H1 (cell line): ENCODE measurements at regions not wholly inside any gene's neighbourhood (a gene's known extent, or its start where the extent isn't known, plus 50 kb on each side); places are given as distances from the start of the nearest gene placed in this dataset.

ENCODE experiments used
- GABPA ChIP-seq: IDR thresholded peaks from 2 replicates; pipeline ENCODE4 v1.6.1; 2011; ENCODE audit warnings: mild to moderate bottlenecking, low read length, moderate library complexity, borderline replicate concordance; ENCODE audit not compliant: insufficient read depth
- MAFK ChIP-seq: IDR thresholded peaks from 2 replicates; pipeline ENCODE4 v1.6.1; 2012; ENCODE audit warnings: low read depth, mild to moderate bottlenecking, improper control_type of control experiment, low read length
- TAF1 ChIP-seq: IDR thresholded peaks from 2 replicates; pipeline ENCODE4 v1.6.1; 2011; ENCODE audit warnings: mild to moderate bottlenecking, low read depth, low read length
- TAF7 ChIP-seq: optimal IDR thresholded peaks from 2 replicates; pipeline ENCODE3; 2011; ENCODE audit warnings: low read depth, mild to moderate bottlenecking, inconsistent platforms, low read length, moderate library complexity, borderline replicate concordance
- TCF12 ChIP-seq: IDR thresholded peaks from 2 replicates; pipeline ENCODE4 v1.6.1; 2011; ENCODE audit warnings: low read depth, mild to moderate bottlenecking, low read length

DNA sequence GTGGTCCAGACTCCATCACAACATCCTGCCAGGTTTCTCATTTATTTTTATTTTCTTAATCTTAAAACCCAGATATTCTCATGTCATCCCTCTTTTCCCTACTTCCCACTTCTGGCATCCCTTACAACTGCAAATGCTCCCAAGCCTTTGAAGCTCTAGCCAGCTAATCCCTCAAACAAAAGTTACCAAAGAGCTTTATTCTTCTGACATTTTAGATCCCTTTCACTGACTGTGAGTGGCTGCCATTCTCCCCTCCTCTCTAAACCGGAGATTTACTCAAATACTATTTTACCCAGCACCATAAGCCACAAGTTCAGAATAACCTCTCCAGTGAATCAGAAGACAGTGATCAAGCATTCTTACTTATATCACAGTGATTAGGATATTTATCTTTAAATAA, 569.0 kb upstream of the SYT4 start:
- TF ChIP-seq GABPA, result no peak
- no peak for TF ChIP-seq MAFK
- no peak for TF ChIP-seq TCF12
- no peak for TF ChIP-seq TAF1
- no peak for TF ChIP-seq TAF7
